Lower leg skin (tissue), 4 donors: ENCODE measurements at regions not wholly inside any gene's neighbourhood (a gene's known extent, or its start where the extent isn't known, plus 50 kb on each side); places are given as distances from the start of the nearest gene placed in this dataset.

Experiments used
- DNase-seq, 2 donors: peaks; one replicate each; pipeline ENCODE4 v3.0.0-alpha.2; 2019; ENCODE audit warnings: low spot score in 2 of 2
- H3K4me3 ChIP-seq: fragments of 200-600 bp; sonication (generic); 2 replicates; pipeline ENCODE4 v1.5.1; 2017; ENCODE audit warnings: mild to moderate bottlenecking, low read depth; ENCODE audit not compliant: poor library complexity, severe bottlenecking
- CTCF ChIP-seq, 3 donors: fragments of 450-650 bp; IDR thresholded peaks; one replicate each; pipeline ENCODE4 v1.5.1; 2016; ENCODE audit warnings: antibody characterized with exemption in 3 of 3, mild to moderate bottlenecking in 3 of 3, moderate library complexity in 2 of 3
- POLR2A ChIP-seq, 2 donors: fragments of 450-650 bp; IDR thresholded peaks; one replicate each; pipeline ENCODE4 v1.6.1; 2016 to 2017; ENCODE audit warnings: antibody characterized with exemption in 2 of 2, mild to moderate bottlenecking in 1 of 2, moderate library complexity in 1 of 2
- WGBS, 2 donors: methylation state at CpG; one replicate each; pipeline ENCODE4 v1.1.5; 2018; 5-methylcytosine and 5-hydroxymethylcytosine counted together
- intact Hi-C: fragments of 100-400 bp; cut with DNase I; formaldehyde crosslinking; loops from one replicate; pipeline ENCODE4 v1.15.0; 2023; ENCODE audit warnings: low total_unique reads

- intact Hi-C loops = no loop called here
- no peak for TF ChIP-seq POLR2A (IDR thresholded peaks at IDR 0.05)
- no peak for TF ChIP-seq CTCF (IDR thresholded peaks at IDR 0.05)
- DNase-seq = no peak
Observed at GRCh38 chr4:45385306-45385705, 659.0 kb upstream of the GNPDA2 start.

GRCh38 chr4:45370408-45370807 lies 644.1 kb upstream of the GNPDA2 start:
- no peak for DNase-seq
- TF ChIP-seq POLR2A (IDR thresholded peaks at IDR 0.05) (no peak), CTCF (IDR thresholded peaks at IDR 0.05) (no peak)
- H3K4me3 ChIP-seq = no peak overlapping the region
- intact Hi-C loops = no loop called here
- WGBS, 2 donors = 61 to 73% methylated on average over 2 of the region's 2 CpGs

More at GRCh38 chr4:45385306-45385705, 659.0 kb upstream of the GNPDA2 start:
- no peak overlapping the region for H3K4me3 ChIP-seq

GRCh38 chr4:45368832-45369231 lies 642.5 kb upstream of the GNPDA2 start:
- H3K4me3 ChIP-seq = no peak overlapping the region

GRCh38 chr4:45363931-45364330 lies 637.6 kb upstream of the GNPDA2 start:
- no peak for TF ChIP-seq POLR2A (IDR thresholded peaks at IDR 0.05)
- TF ChIP-seq CTCF (IDR thresholded peaks at IDR 0.05) = no peak
- intact Hi-C loops = no loop called here
- no peak for DNase-seq
- 77 to 84% methylated on average over 3 of the region's 3 CpGs for WGBS, 2 donors
- H3K4me3 ChIP-seq = no peak overlapping the region

More at GRCh38 chr4:45368832-45369231, 642.5 kb upstream of the GNPDA2 start:
- DNase-seq = no peak
- WGBS, 2 donors = 31 to 44% methylated on average over 1 of the region's 1 CpG
- intact Hi-C loops = no loop called here
- TF ChIP-seq POLR2A (IDR thresholded peaks at IDR 0.05) (no peak), CTCF (IDR thresholded peaks at IDR 0.05) (no peak)

GRCh38 chr4:45358573-45359506 lies 632.5 kb upstream of the GNPDA2 start:
- intact Hi-C loops = no loop called here
- 80 to 82% methylated on average over 2 to 3 of the region's 3 CpGs for WGBS, 2 donors

More at GRCh38 chr4:45358573-45359506, 632.5 kb upstream of the GNPDA2 start:
- no peak overlapping the region for H3K4me3 ChIP-seq
- TF ChIP-seq CTCF (IDR thresholded peaks at IDR 0.05) (no peak), POLR2A (IDR thresholded peaks at IDR 0.05) (no peak)
- DNase-seq = no peak
